ENCODE measurements at regions not wholly inside any gene's neighbourhood (a gene's known extent, or its start where the extent isn't known, plus 50 kb on each side); places are given as distances from the start of the nearest gene placed in this dataset.

DNA sequence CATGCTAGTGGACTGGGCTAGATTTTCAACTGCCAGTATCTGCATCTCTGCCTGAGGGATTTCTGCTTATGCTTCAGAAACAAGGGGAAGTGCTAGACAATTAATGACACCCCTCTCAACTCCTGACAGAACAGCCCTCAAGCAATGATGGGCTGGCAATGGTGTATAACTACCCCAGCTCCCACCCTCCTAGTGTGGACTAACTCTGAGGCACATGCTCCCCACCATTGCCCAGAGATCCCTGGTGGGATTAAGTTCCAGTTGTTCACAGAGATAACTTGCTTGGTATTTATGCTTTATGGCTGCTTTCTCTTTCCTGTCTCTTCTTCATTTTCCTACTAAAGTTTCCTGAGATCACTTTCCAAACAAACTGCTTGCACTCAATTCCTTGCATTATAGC, 113.5 kb downstream of the RPS24 start:
- H3K27ac ChIP-seq (ENCODE audit: poor library complexity, severe bottlenecking) = no peak overlapping the region
- ATAC-seq (ENCODE audit: low read depth) (no peak), DNase-seq (ENCODE audit: low spot score) (no peak)
- H3K27me3 ChIP-seq (ENCODE audit: insufficient read depth, poor library complexity, severe bottlenecking) = no peaks in the 10 kb centered on the region
- no peaks in the 10 kb centered on the region for H3K36me3 ChIP-seq (ENCODE audit: low read depth)
- no peaks in the 10 kb centered on the region for H3K4me1 ChIP-seq (ENCODE audit: insufficient read depth, poor library complexity, severe bottlenecking)
- H3K4me3 ChIP-seq (ENCODE audit: severe bottlenecking) = no peak overlapping the region
- TF ChIP-seq, protein P1, sequence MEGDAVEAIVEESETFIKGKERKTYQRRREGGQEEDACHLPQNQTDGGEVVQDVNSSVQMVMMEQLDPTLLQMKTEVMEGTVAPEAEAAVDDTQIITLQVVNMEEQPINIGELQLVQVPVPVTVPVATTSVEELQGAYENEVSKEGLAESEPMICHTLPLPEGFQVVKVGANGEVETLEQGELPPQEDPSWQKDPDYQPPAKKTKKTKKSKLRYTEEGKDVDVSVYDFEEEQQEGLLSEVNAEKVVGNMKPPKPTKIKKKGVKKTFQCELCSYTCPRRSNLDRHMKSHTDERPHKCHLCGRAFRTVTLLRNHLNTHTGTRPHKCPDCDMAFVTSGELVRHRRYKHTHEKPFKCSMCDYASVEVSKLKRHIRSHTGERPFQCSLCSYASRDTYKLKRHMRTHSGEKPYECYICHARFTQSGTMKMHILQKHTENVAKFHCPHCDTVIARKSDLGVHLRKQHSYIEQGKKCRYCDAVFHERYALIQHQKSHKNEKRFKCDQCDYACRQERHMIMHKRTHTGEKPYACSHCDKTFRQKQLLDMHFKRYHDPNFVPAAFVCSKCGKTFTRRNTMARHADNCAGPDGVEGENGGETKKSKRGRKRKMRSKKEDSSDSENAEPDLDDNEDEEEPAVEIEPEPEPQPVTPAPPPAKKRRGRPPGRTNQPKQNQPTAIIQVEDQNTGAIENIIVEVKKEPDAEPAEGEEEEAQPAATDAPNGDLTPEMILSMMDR (IDR thresholded peaks at IDR 0.05; ENCODE audit: poor library complexity, severe bottlenecking) = no peak
- no peaks in the 10 kb centered on the region for H3K9me3 ChIP-seq (ENCODE audit: severe bottlenecking)

DNA sequence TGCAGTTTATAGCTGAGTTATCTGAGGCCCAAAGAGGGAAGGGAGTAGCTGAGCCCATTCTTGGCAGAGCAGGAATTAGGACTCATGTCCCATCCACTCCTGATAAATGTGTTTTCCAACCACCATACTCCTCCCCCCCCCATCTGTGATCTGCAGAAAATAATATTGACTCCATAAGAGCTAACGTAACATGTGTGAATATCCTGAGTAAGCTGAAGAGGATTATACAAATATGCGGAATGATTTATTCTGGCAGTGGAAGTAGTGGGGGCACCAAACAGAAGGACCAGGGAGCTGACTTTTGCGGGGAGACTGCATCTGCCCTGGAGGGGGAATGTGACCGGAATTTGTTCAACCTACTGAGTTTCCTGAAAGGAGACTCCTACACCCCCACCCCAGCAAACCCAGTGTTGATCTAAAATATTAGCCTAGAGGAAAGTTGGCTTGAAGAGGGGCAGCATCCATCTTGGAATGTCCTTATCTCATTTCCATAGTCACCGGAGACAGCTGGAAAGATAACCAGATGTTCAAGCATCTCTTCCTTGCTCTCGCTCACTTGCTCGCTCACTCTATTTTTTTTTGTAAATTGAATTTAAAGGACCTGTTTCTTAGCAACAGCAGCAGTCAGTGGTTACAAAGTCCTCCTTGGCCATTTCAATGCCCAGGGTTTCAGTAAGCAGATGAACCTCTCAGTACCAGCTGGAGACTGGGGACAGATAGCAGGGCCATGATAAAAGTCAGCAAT, 114.7 kb downstream of the RPS24 start:
- no peak for ATAC-seq (ENCODE audit: low read depth)
- Histone ChIP-seq H3K27ac (ENCODE audit: poor library complexity, severe bottlenecking) (no peak overlapping the region), H3K4me3 (ENCODE audit: severe bottlenecking) (no peak overlapping the region), H3K9me3 (ENCODE audit: severe bottlenecking) (no peaks in the 10 kb centered on the region), H3K4me1 (ENCODE audit: insufficient read depth, poor library complexity, severe bottlenecking) (no peaks in the 10 kb centered on the region), H3K36me3 (ENCODE audit: low read depth) (no peaks in the 10 kb centered on the region), H3K27me3 (ENCODE audit: insufficient read depth, poor library complexity, severe bottlenecking) (no peaks in the 10 kb centered on the region)
- TF ChIP-seq, protein P1 (IDR thresholded peaks at IDR 0.05; ENCODE audit: poor library complexity, severe bottlenecking) = no peak
- DNase-seq (ENCODE audit: low spot score) = no peak

DNA sequence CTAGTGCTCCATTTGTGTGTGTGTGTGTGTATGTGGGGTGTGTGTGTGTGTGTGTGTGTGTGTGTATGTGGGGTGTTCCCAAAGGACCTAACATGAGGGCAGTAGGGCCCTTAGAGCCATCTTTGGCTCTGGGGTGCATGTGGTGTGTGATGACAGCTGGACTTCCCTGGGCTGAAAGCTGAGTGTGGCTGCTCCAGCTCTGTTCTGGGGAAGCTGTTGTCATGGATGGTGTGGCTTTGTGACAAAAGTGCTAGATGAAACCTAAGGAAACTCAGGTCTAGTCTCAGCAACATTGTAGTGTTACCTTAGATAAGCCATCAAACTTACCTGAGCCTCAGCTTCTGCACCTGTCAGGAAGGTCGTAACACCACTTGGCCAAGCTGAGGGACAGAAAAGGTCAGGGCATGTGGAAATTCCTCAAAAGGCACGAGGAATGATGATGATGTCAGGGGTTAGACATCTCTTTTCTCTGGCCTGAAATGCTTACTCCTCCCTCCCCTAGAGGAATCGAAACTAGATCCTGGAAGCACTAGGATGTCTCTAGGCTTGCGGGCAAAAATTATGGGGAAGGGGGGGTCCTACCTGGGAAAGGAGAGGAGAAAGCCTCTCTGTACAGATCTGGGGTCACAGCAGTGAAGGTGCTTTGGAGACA, 115.4 kb downstream of the RPS24 start:
- Histone ChIP-seq H3K4me3 (ENCODE audit: severe bottlenecking) (no peak overlapping the region), H3K27me3 (ENCODE audit: insufficient read depth, poor library complexity, severe bottlenecking) (no peaks in the 10 kb centered on the region), H3K9me3 (ENCODE audit: severe bottlenecking) (no peaks in the 10 kb centered on the region), H3K36me3 (ENCODE audit: low read depth) (no peaks in the 10 kb centered on the region), H3K4me1 (ENCODE audit: insufficient read depth, poor library complexity, severe bottlenecking) (no peaks in the 10 kb centered on the region), H3K27ac (ENCODE audit: poor library complexity, severe bottlenecking) (no peak overlapping the region)
- ATAC-seq (ENCODE audit: low read depth) (0 out of 3 replicates have a peak, but pooled peaks have one; percentile 33), DNase-seq (ENCODE audit: low spot score) (no peak)
- TF ChIP-seq, protein P1 (IDR thresholded peaks at IDR 0.05; ENCODE audit: poor library complexity, severe bottlenecking) = no peak

DNA sequence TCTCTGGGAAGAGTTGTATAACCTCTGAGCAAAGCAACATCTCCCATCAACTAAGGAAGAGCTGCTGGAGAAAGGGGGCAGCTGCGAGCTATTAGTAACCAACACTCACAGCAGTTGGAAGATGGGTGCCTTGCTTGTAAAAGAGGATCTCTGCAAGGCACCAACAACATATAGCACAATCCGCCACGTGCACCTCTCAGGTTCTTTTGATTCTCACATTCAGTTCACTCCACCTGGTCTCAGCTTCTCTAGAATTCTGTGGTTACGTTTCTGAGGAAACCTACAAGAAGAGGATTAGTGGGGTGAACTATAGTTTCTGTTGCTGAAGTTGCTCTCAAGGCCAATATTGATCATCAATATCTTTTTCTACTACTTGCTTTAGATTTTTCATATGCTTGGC, 117.1 kb downstream of the RPS24 start:
- DNase-seq (ENCODE audit: low spot score) (no peak), ATAC-seq (ENCODE audit: low read depth) (no peak)
- Histone ChIP-seq H3K36me3 (ENCODE audit: low read depth) (no peaks in the 10 kb centered on the region), H3K27ac (ENCODE audit: poor library complexity, severe bottlenecking) (no peak overlapping the region), H3K4me1 (ENCODE audit: insufficient read depth, poor library complexity, severe bottlenecking) (no peaks in the 10 kb centered on the region), H3K4me3 (ENCODE audit: severe bottlenecking) (no peak overlapping the region), H3K27me3 (ENCODE audit: insufficient read depth, poor library complexity, severe bottlenecking) (no peaks in the 10 kb centered on the region), H3K9me3 (ENCODE audit: severe bottlenecking) (no peaks in the 10 kb centered on the region)
- TF ChIP-seq, protein P1 (IDR thresholded peaks at IDR 0.05; ENCODE audit: poor library complexity, severe bottlenecking) = no peak

DNA sequence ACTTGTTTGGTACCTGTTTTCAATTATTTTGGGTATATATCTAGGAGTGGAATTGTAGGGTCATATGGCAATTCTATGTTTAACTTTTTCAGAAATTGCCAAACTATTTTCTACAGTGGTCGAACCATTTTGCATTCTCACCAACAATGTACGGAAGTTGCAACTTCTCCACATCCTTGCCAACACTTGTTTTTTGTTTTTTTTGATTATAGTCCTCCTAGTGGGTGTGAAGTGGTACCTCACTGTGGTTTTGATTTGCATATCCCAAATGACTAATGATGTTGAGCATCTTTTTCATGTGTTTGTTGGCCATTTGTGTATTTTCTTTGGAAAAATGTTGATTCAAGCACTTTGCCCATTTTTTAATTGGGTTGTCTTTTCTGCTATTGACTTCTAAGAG, 122.1 kb downstream of the RPS24 start:
- no peak overlapping the region for H3K27ac ChIP-seq (ENCODE audit: poor library complexity, severe bottlenecking)
- DNase-seq (ENCODE audit: low spot score) (no peak), ATAC-seq (ENCODE audit: low read depth) (no peak)
- TF ChIP-seq, protein P1 (IDR thresholded peaks at IDR 0.05; ENCODE audit: poor library complexity, severe bottlenecking) = no peak
- H3K4me1 ChIP-seq (ENCODE audit: insufficient read depth, poor library complexity, severe bottlenecking) = no peaks in the 10 kb centered on the region
- H3K4me3 ChIP-seq (ENCODE audit: severe bottlenecking) = no peak overlapping the region
- no peaks in the 10 kb centered on the region for H3K27me3 ChIP-seq (ENCODE audit: insufficient read depth, poor library complexity, severe bottlenecking)
- H3K9me3 ChIP-seq (ENCODE audit: severe bottlenecking) = no peaks in the 10 kb centered on the region
- no peaks in the 10 kb centered on the region for H3K36me3 ChIP-seq (ENCODE audit: low read depth)
